ENCODE measurements at regions not wholly inside any gene's neighbourhood (a gene's known extent, or its start where the extent isn't known, plus 50 kb on each side); places are given as distances from the start of the nearest gene placed in this dataset.
A peak's percentile ranks its signal among the peaks of the same experiment; 100 is the strongest.

DNA sequence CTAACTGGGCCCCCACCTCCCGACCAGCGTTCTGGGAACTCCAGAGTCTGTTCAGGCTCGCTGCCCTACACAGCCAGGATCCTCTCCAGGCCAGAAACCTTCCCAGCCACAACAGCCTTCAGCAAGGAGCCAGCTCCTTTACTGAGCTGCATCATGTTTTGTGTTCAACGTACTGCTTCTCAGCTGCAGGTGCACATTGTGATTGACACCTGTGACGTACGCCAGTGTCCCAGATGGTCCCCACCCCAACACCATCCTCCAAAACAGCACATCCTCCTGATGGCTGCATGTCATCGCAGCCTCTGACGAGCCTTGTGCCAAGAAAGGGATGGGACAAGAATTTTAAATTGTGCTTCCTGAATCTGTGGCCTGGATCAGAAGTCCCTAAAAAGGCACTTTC, 117.5 kb downstream of the SPATA19 start:
- TF ChIP-seq, protein P1, sequence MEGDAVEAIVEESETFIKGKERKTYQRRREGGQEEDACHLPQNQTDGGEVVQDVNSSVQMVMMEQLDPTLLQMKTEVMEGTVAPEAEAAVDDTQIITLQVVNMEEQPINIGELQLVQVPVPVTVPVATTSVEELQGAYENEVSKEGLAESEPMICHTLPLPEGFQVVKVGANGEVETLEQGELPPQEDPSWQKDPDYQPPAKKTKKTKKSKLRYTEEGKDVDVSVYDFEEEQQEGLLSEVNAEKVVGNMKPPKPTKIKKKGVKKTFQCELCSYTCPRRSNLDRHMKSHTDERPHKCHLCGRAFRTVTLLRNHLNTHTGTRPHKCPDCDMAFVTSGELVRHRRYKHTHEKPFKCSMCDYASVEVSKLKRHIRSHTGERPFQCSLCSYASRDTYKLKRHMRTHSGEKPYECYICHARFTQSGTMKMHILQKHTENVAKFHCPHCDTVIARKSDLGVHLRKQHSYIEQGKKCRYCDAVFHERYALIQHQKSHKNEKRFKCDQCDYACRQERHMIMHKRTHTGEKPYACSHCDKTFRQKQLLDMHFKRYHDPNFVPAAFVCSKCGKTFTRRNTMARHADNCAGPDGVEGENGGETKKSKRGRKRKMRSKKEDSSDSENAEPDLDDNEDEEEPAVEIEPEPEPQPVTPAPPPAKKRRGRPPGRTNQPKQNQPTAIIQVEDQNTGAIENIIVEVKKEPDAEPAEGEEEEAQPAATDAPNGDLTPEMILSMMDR (IDR thresholded peaks at IDR 0.05), result no peak
- TF ChIP-seq POLR2A (IDR thresholded peaks at IDR 0.05), result no peak
- WGBS, 2 donors, result 78 to 84% methylated on average over 8 of the region's 8 CpGs
- no peak overlapping the region for H3K4me3 ChIP-seq (ENCODE audit: low read depth, poor library complexity, severe bottlenecking)
- intact Hi-C loops (cut with DNase I; ENCODE audit: low total_unique reads), result no loop called here
- DNase-seq (ENCODE audit: low spot score in 2 of 2), result peak in 1 of 2 donors; percentile 17

GRCh38 chr11:133726542-133726941, 118.8 kb downstream of the SPATA19 start:
- intact Hi-C loops (cut with DNase I; ENCODE audit: low total_unique reads), result no loop called here
- peak in 1 of 2 donors; percentile 78 for DNase-seq (ENCODE audit: low spot score in 2 of 2)
- 75 to 91% methylated on average over 2 of the region's 2 CpGs for WGBS, 2 donors
- H3K4me3 ChIP-seq (ENCODE audit: low read depth, poor library complexity, severe bottlenecking), result no peak overlapping the region
- TF ChIP-seq, protein P1 (IDR thresholded peaks at IDR 0.05), result no peak
- no peak for TF ChIP-seq POLR2A (IDR thresholded peaks at IDR 0.05)

DNA sequence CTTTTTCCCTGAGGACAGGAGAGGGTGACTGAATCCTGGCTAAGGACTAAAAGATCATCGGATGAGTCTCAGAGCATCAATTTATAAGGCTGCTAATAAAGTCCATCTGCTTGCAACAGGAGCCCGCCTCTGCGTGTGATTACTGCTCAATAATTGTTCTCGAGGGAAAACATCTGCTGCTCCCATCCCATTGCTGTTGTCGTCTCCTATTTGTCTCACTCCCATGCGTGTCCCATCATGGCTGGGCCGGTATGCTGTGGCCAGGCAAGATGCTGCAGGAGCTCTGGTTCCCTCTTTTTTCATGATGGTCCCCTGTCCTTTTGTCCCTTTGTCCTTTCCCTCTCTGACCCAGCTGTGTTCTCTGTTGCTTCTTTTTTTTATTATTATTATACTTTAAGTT, 121.2 kb downstream of the SPATA19 start:
- peak in 1 of 2 donors; percentile 25 for DNase-seq (ENCODE audit: low spot score in 2 of 2)
- no peak overlapping the region for H3K4me3 ChIP-seq (ENCODE audit: low read depth, poor library complexity, severe bottlenecking)
- TF ChIP-seq, protein P1 (IDR thresholded peaks at IDR 0.05), result no peak
- no peak for TF ChIP-seq POLR2A (IDR thresholded peaks at IDR 0.05)
- intact Hi-C loops (cut with DNase I; ENCODE audit: low total_unique reads), result no loop called here
- 52 to 54% methylated on average over 7 of the region's 7 CpGs for WGBS, 2 donors

- WGBS, 2 donors, result 32 to 38% methylated on average over 1 of the region's 1 CpG
- H3K4me3 ChIP-seq (ENCODE audit: low read depth, poor library complexity, severe bottlenecking), result no peak overlapping the region
- TF ChIP-seq, protein P1 (IDR thresholded peaks at IDR 0.05), result no peak
- TF ChIP-seq POLR2A (IDR thresholded peaks at IDR 0.05), result no peak
- DNase-seq (ENCODE audit: low spot score in 2 of 2), result peak in 1 of 2 donors; percentile 28
- intact Hi-C loops (cut with DNase I; ENCODE audit: low total_unique reads), result no loop called here
Observed at GRCh38 chr11:133723056-133723455, 122.3 kb downstream of the SPATA19 start.

- no peak overlapping the region for H3K4me3 ChIP-seq (ENCODE audit: low read depth, poor library complexity, severe bottlenecking)
- 78 to 91% methylated on average over 2 to 6 of the region's 6 CpGs for WGBS, 2 donors
- TF ChIP-seq, protein P1 (IDR thresholded peaks at IDR 0.05), result no peak
- TF ChIP-seq POLR2A (IDR thresholded peaks at IDR 0.05), result no peak
- no peak for DNase-seq (ENCODE audit: low spot score in 2 of 2)
- intact Hi-C loops (cut with DNase I; ENCODE audit: low total_unique reads), result no loop called here
Observed at GRCh38 chr11:133720951-133721350, 124.4 kb downstream of the SPATA19 start.

- intact Hi-C loops (cut with DNase I; ENCODE audit: low total_unique reads), result no loop called here
- TF ChIP-seq, protein P1 (IDR thresholded peaks at IDR 0.05), result no peak
- TF ChIP-seq POLR2A (IDR thresholded peaks at IDR 0.05), result no peak
- DNase-seq (ENCODE audit: low spot score in 2 of 2), result peak in 1 of 2 donors; percentile 53
- H3K4me3 ChIP-seq (ENCODE audit: low read depth, poor library complexity, severe bottlenecking), result no peak overlapping the region
- 76 to 82% methylated on average over 17 of the region's 17 CpGs for WGBS, 2 donors
Observed at GRCh38 chr11:133719532-133720235, 125.6 kb downstream of the SPATA19 start.

Measured in lower leg skin (tissue), 4 donors.